ENCODE measurements at regions not wholly inside any gene's neighbourhood (a gene's known extent, or its start where the extent isn't known, plus 50 kb on each side); places are given as distances from the start of the nearest gene placed in this dataset.
A peak's percentile ranks its signal among the peaks of the same experiment; 100 is the strongest.

DNA sequence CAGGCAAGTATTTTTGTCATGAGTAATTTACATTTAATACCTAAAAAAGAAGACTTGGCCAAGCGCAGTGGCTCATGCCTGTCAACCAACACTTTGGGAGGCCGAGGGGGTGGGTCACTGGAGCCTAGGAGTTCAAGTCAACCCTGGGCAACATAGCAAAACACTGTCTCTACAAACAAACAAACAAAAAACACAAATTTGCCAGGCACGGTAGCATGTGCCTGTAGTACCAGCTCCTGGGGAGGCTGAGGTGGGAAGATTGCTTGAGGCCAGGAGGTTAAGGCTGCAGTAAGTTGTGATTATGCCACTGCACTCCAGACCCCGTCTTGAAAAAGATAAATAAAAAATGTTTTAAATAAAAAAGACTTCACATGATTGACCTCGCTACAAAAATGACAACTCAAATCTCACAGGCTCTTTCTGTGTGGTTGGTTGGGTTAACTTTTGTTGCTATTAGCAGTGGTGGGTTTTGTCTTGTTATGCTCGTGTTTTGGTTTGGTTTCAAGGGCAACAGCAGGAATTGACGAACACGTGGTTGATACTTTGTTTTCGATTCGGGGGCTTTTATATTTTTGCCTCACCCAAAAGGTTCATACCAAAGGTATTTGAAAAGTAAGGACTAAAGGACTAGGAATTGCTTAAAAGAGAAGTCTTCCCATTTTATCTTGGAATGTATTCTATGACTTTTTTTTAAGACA, 227.2 kb upstream of the MKLN1 start:
- no peaks in the 10 kb centered on the region; the same call in 1 of the 2 replicates for H4K20me1 ChIP-seq (ENCODE audit: insufficient read depth)
- POLR2A ChIA-PET = no interaction called here

More for the DNA sequence above, 227.2 kb upstream of the MKLN1 start:
- Histone ChIP-seq H3K9me2 (ENCODE audit: insufficient read depth) (no peaks in the 10 kb centered on the region), H3K4me3 (replicated peaks in 1 of 2; ENCODE audit: low read depth in 1 of 2, low read length in 2 of 2) (no peak overlapping the region), H3K9ac (ENCODE audit: low read length) (no peak overlapping the region), H3K36me3 (ENCODE audit: control insufficient read depth in 1 of 2, insufficient read depth in 2 of 2, low read length in 2 of 2) (peaks cover 2 to 15% of the 10 kb centered on the region in 2 experiments; a peak in 1 of 4 replicates), H2AFZ (ENCODE audit: low read depth, low read length, poor library complexity, severe bottlenecking) (no peak overlapping the region), H3K27me3 (ENCODE audit: insufficient read depth, low read length) (no peaks in the 10 kb centered on the region), H3K9me3 (ENCODE audit: control insufficient read depth in 1 of 2, insufficient read depth in 1 of 2, low read depth in 1 of 2, low read length in 2 of 2) (no peaks in the 10 kb centered on the region), H3K4me2 (ENCODE audit: low read length) (no peak overlapping the region), H3K79me2 (ENCODE audit: insufficient read depth, low read length) (peaks cover 91% of the 10 kb centered on the region), H3K4me1 (ENCODE audit: control insufficient read depth in 1 of 2, insufficient read depth in 2 of 2, low read length in 2 of 2) (peaks cover 3 to 5% of the 10 kb centered on the region in 2 experiments; a peak in 2 of 4 replicates), H3K27ac (ENCODE audit: low read depth, low read length) (no peak overlapping the region)
- ChIA-PET RAD21 (ENCODE audit: low non-redundant PET in 1 of 2, low total read pairs in 2 of 2, uncharacterized antibody in 2 of 2, unreplicated experiment in 2 of 2) (no interaction called here), CTCF (no interaction called here)
- TF ChIP-seq CEBPB (IDR thresholded peaks at IDR 0.05; ENCODE audit: low read depth) = no peak
- no peak for TF ChIP-seq CBX3 (IDR thresholded peaks at IDR 0.05; ENCODE audit: low read depth)
- TF ChIP-seq ELF1 (IDR thresholded peaks at IDR 0.05; ENCODE audit: borderline replicate concordance, low read depth) = no peak
- no peak for TF ChIP-seq SIN3A (IDR thresholded peaks at IDR 0.05; ENCODE audit: low read depth)
- TF ChIP-seq JUND (IDR thresholded peaks at IDR 0.05) = no peak
- TF ChIP-seq, protein P1, sequence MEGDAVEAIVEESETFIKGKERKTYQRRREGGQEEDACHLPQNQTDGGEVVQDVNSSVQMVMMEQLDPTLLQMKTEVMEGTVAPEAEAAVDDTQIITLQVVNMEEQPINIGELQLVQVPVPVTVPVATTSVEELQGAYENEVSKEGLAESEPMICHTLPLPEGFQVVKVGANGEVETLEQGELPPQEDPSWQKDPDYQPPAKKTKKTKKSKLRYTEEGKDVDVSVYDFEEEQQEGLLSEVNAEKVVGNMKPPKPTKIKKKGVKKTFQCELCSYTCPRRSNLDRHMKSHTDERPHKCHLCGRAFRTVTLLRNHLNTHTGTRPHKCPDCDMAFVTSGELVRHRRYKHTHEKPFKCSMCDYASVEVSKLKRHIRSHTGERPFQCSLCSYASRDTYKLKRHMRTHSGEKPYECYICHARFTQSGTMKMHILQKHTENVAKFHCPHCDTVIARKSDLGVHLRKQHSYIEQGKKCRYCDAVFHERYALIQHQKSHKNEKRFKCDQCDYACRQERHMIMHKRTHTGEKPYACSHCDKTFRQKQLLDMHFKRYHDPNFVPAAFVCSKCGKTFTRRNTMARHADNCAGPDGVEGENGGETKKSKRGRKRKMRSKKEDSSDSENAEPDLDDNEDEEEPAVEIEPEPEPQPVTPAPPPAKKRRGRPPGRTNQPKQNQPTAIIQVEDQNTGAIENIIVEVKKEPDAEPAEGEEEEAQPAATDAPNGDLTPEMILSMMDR (IDR thresholded peaks at IDR 0.05 in 2 of 3, conservative IDR thresholded peaks at IDR 0.05 in 1 of 3; ENCODE audit: borderline replicate concordance in 1 of 3, insufficient read depth in 1 of 3, low read depth in 2 of 3, low read length in 2 of 3) = no peak
- no peak for TF ChIP-seq EZH2phosphoT487 (IDR thresholded peaks at IDR 0.05; ENCODE audit: borderline replicate concordance)
- TF ChIP-seq YY1 (IDR thresholded peaks at IDR 0.05; ENCODE audit: extremely low read depth, insufficient replicate concordance, low read depth, low read length) = no peak
- no peak for TF ChIP-seq POLR2A (IDR thresholded peaks at IDR 0.05; ENCODE audit: borderline replicate concordance, extremely low read depth, insufficient read depth, insufficient read length)
- no peak for TF ChIP-seq EGR1 (IDR thresholded peaks at IDR 0.05; ENCODE audit: low read depth)
- TF ChIP-seq SP1 (IDR thresholded peaks at IDR 0.05; ENCODE audit: low read depth) = no peak
- TF ChIP-seq, protein P2, sequence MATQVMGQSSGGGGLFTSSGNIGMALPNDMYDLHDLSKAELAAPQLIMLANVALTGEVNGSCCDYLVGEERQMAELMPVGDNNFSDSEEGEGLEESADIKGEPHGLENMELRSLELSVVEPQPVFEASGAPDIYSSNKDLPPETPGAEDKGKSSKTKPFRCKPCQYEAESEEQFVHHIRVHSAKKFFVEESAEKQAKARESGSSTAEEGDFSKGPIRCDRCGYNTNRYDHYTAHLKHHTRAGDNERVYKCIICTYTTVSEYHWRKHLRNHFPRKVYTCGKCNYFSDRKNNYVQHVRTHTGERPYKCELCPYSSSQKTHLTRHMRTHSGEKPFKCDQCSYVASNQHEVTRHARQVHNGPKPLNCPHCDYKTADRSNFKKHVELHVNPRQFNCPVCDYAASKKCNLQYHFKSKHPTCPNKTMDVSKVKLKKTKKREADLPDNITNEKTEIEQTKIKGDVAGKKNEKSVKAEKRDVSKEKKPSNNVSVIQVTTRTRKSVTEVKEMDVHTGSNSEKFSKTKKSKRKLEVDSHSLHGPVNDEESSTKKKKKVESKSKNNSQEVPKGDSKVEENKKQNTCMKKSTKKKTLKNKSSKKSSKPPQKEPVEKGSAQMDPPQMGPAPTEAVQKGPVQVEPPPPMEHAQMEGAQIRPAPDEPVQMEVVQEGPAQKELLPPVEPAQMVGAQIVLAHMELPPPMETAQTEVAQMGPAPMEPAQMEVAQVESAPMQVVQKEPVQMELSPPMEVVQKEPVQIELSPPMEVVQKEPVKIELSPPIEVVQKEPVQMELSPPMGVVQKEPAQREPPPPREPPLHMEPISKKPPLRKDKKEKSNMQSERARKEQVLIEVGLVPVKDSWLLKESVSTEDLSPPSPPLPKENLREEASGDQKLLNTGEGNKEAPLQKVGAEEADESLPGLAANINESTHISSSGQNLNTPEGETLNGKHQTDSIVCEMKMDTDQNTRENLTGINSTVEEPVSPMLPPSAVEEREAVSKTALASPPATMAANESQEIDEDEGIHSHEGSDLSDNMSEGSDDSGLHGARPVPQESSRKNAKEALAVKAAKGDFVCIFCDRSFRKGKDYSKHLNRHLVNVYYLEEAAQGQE (IDR thresholded peaks at IDR 0.05; ENCODE audit: low read depth) = no peak
- no peak for TF ChIP-seq SRF (IDR thresholded peaks at IDR 0.05; ENCODE audit: low read depth)
- TF ChIP-seq RAD21 (IDR thresholded peaks at IDR 0.05; ENCODE audit: low read depth) = no peak
- TF ChIP-seq ZFX (IDR thresholded peaks at IDR 0.05) = no peak
- TF ChIP-seq, protein P3, sequence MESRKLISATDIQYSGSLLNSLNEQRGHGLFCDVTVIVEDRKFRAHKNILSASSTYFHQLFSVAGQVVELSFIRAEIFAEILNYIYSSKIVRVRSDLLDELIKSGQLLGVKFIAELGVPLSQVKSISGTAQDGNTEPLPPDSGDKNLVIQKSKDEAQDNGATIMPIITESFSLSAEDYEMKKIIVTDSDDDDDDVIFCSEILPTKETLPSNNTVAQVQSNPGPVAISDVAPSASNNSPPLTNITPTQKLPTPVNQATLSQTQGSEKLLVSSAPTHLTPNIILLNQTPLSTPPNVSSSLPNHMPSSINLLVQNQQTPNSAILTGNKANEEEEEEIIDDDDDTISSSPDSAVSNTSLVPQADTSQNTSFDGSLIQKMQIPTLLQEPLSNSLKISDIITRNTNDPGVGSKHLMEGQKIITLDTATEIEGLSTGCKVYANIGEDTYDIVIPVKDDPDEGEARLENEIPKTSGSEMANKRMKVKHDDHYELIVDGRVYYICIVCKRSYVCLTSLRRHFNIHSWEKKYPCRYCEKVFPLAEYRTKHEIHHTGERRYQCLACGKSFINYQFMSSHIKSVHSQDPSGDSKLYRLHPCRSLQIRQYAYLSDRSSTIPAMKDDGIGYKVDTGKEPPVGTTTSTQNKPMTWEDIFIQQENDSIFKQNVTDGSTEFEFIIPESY (IDR thresholded peaks at IDR 0.05; ENCODE audit: extremely low read depth, insufficient replicate concordance, low read length) = no peak
- no peak for TF ChIP-seq ZNF274 (IDR thresholded peaks at IDR 0.05; ENCODE audit: low read depth, low read length)
- no peak for TF ChIP-seq MAX (IDR thresholded peaks at IDR 0.05)
- TF ChIP-seq TCF7L2 (IDR thresholded peaks at IDR 0.05; ENCODE audit: borderline replicate concordance, extremely low read depth, insufficient read depth, insufficient read length) = no peak
- no peak for TF ChIP-seq FOSL1 (IDR thresholded peaks at IDR 0.05; ENCODE audit: low read depth)
- TSS peak; percentile 2 for BruUV-seq (replicated peaks)
- ATAC-seq (no peak), DNase-seq (ENCODE audit: low read depth, low spot score) (no peak)
- intact Hi-C loops (cut with micrococcal nuclease) = no loop called here
